Osteoblast (primary cell): ENCODE measurements at regions not wholly inside any gene's neighbourhood (a gene's known extent, or its start where the extent isn't known, plus 50 kb on each side); places are given as distances from the start of the nearest gene placed in this dataset.

Experiments
- DNase-seq: peaks from one replicate; pipeline ENCODE4 v3.0.0; 2011; ENCODE audit warnings: low spot score, mixed read lengths; ENCODE audit not compliant: insufficient read length; ENCODE audit errors: missing footprints
- H2AFZ ChIP-seq: 2 replicates; pipeline ENCODE4 v1.6.0; 2011; ENCODE audit warnings: mild to moderate bottlenecking, low read length
- H3K27ac ChIP-seq: 2 replicates; pipeline ENCODE4 v1.5.1; 2011; ENCODE audit warnings: mild to moderate bottlenecking, low read depth, low read length, moderate library complexity
- H3K27me3 ChIP-seq: 2 replicates; pipeline ENCODE4 v1.6.0; 2012; ENCODE audit warnings: mild to moderate bottlenecking, control low read depth, inconsistent platforms, low read length, moderate library complexity; ENCODE audit not compliant: insufficient read depth
- H3K36me3 ChIP-seq: 2 replicates; pipeline ENCODE4 v1.5.1; 2011; ENCODE audit warnings: mild to moderate bottlenecking, low read length, control low read depth, moderate library complexity; ENCODE audit not compliant: insufficient read depth
- H3K4me1 ChIP-seq: 2 replicates; pipeline ENCODE4 v1.5.1; 2011; ENCODE audit warnings: mild to moderate bottlenecking, low read length, control low read depth, moderate library complexity; ENCODE audit not compliant: insufficient read depth
- H3K4me2 ChIP-seq: 2 replicates; pipeline ENCODE4 v1.6.0; 2011; ENCODE audit warnings: mild to moderate bottlenecking, low read length; ENCODE audit not compliant: insufficient read depth
- H3K4me3 ChIP-seq: fragments of 200-600 bp; sonication (generic); 3 replicates; pipeline ENCODE4 v1.5.1; 2012; ENCODE audit warnings: mild to moderate bottlenecking, low read length, inconsistent platforms; ENCODE audit not compliant: insufficient read depth
- H3K79me2 ChIP-seq: 2 replicates; pipeline ENCODE4 v1.6.0; 2012; ENCODE audit warnings: mild to moderate bottlenecking, low read length, control low read depth, inconsistent platforms; ENCODE audit not compliant: insufficient read depth
- H3K9me3 ChIP-seq: 2 replicates; pipeline ENCODE4 v1.5.1; 2011; ENCODE audit warnings: low read depth, low read length, control low read depth
- H4K20me1 ChIP-seq: 2 replicates; pipeline ENCODE4 v1.6.0; 2012; ENCODE audit warnings: mild to moderate bottlenecking, low read length, control low read depth; ENCODE audit not compliant: insufficient read depth
- CTCF ChIP-seq: IDR thresholded peaks from 2 replicates; pipeline ENCODE4 v1.5.1; 2011; ENCODE audit warnings: mild to moderate bottlenecking, low read depth, low read length, moderate library complexity; ENCODE audit errors: extremely low read depth

GRCh38 chr5:57842364-57843058 lies 359.9 kb upstream of the ACTBL2 start:
- H2AFZ ChIP-seq = no peak overlapping the region
- no peak for TF ChIP-seq CTCF
- peak overlapping the region; percentile 92 for H3K27ac ChIP-seq
- no peaks in the 10 kb centered on the region for H3K79me2 ChIP-seq
- no peaks in the 10 kb centered on the region for H3K27me3 ChIP-seq
- no peaks in the 10 kb centered on the region for H3K9me3 ChIP-seq
- no peak overlapping the region for H3K4me3 ChIP-seq
- H3K36me3 ChIP-seq = no peaks in the 10 kb centered on the region
- no peak for DNase-seq
- peak overlapping the region; percentile 71 for H3K4me2 ChIP-seq
- H3K4me1 ChIP-seq = peaks cover 35% of the 10 kb centered on the region
- no peaks in the 10 kb centered on the region for H4K20me1 ChIP-seq

GRCh38 chr5:57841676-57842363 lies 359.2 kb upstream of the ACTBL2 start:
- Histone ChIP-seq H3K4me2 (peak overlapping the region; percentile 71), H3K9me3 (no peaks in the 10 kb centered on the region), H3K27ac (peak overlapping the region; percentile 92), H3K4me1 (peaks cover 40% of the 10 kb centered on the region), H4K20me1 (no peaks in the 10 kb centered on the region), H3K4me3 (peak overlapping the region; percentile 5), H3K36me3 (no peaks in the 10 kb centered on the region), H3K27me3 (no peaks in the 10 kb centered on the region), H2AFZ (peak overlapping the region; percentile 37), H3K79me2 (no peaks in the 10 kb centered on the region)
- TF ChIP-seq CTCF = no peak
- DNase-seq = peak; percentile 72

- Histone ChIP-seq H3K9me3 (no peaks in the 10 kb centered on the region), H3K4me2 (no peak overlapping the region), H3K4me1 (peaks cover 46% of the 10 kb centered on the region), H3K36me3 (no peaks in the 10 kb centered on the region), H3K79me2 (no peaks in the 10 kb centered on the region), H4K20me1 (no peaks in the 10 kb centered on the region), H3K27ac (peak overlapping the region; percentile 92), H3K4me3 (no peak overlapping the region), H3K27me3 (no peaks in the 10 kb centered on the region), H2AFZ (no peak overlapping the region)
- no peak for TF ChIP-seq CTCF
- DNase-seq = no peak
Observed at GRCh38 chr5:57839437-57840079, 356.9 kb upstream of the ACTBL2 start.

GRCh38 chr5:57839025-57839424 lies 356.4 kb upstream of the ACTBL2 start:
- peaks cover 46% of the 10 kb centered on the region for H3K4me1 ChIP-seq
- H3K36me3 ChIP-seq = no peaks in the 10 kb centered on the region
- H3K4me3 ChIP-seq = no peak overlapping the region
- H3K27ac ChIP-seq = peak overlapping the region; percentile 95
- no peaks in the 10 kb centered on the region for H4K20me1 ChIP-seq
- no peak for TF ChIP-seq CTCF
- no peak for DNase-seq
- H3K9me3 ChIP-seq = no peaks in the 10 kb centered on the region
- H3K79me2 ChIP-seq = no peaks in the 10 kb centered on the region
- H3K4me2 ChIP-seq = no peak overlapping the region
- no peaks in the 10 kb centered on the region for H3K27me3 ChIP-seq
- no peak overlapping the region for H2AFZ ChIP-seq
